ENCODE measurements at regions not wholly inside any gene's neighbourhood (a gene's known extent, or its start where the extent isn't known, plus 50 kb on each side); places are given as distances from the start of the nearest gene placed in this dataset.

DNA sequence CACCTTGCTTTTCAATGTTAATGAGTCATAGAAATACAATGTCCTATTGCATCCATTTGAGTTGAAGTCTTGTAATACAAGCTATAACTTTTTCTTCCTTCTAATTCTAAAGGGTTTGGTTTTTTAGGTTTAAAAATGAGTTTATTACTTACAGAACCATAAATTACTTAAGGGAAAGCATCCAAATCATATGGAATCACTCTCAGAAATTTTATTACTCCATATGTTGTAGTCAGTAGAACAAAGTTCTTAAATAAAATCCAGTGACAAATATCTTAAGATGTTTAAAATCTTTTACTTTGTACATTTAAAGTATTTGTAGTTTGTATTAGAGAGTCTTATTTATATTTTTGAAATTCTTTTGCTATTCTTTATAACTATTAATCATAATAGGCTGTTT is 253.2 kb downstream of the IPO8 start:
- TF ChIP-seq POLR2A (IDR thresholded peaks at IDR 0.05; ENCODE audit: low read length), result no peak
- TF ChIP-seq GATA1 (IDR thresholded peaks at IDR 0.05; ENCODE audit: low read depth, low read length), result no peak
